ENCODE measurements at regions not wholly inside any gene's neighbourhood (a gene's known extent, or its start where the extent isn't known, plus 50 kb on each side); places are given as distances from the start of the nearest gene placed in this dataset.
A peak's percentile ranks its signal among the peaks of the same experiment; 100 is the strongest.

- peaks cover under 1% of the 10 kb centered on the region; the same call in 1 of the 2 replicates for H3K27me3 ChIP-seq (ENCODE audit: control insufficient read depth, insufficient read depth, low read length)
- POLR2A ChIA-PET (ENCODE audit: unreplicated experiment), result no interaction called here
- peak overlapping the region; percentile 33; the same call in 1 of the 2 replicates for H2AK5ac ChIP-seq (ENCODE audit: low read depth, low read length)
- intact Hi-C loops (cut with micrococcal nuclease), result no loop called here
- CTCF ChIA-PET, result interaction anchor here (0.7 to 1.6 kb wide), 2 partner anchors 116 to 311 kb away, joined by 4 read pairs; no protein-coding TSS in a partner anchor
- no peak overlapping the region for H3K14ac ChIP-seq (replicated peaks; ENCODE audit: low read depth, low read length)
- no peak overlapping the region for H3K56ac ChIP-seq (ENCODE audit: extremely low read depth, insufficient read depth, low read length)
- H3K9me1 ChIP-seq (ENCODE audit: insufficient read depth, low read length), result no peaks in the 10 kb centered on the region
- 50% methylated on average over 1 of the region's 4 CpGs; no CpG with 5 or more reads in 1 of the 2 experiments for WGBS, 2 experiments (ENCODE audit: extremely low coverage in 2 of 2, insufficient read length in 1 of 2)
- H3K23ac ChIP-seq (ENCODE audit: low read depth, low read length), result no peak overlapping the region
- no peak overlapping the region for H3K4ac ChIP-seq (ENCODE audit: low read depth, low read length)
- no peak overlapping the region for H2BK15ac ChIP-seq (ENCODE audit: low read depth, low read length)
- H3K4me3 ChIP-seq (ENCODE audit: insufficient read depth, low read depth, low read length), result no peak overlapping the region
- H3K79me1 ChIP-seq (ENCODE audit: low read depth in 1 of 2, low read length in 2 of 2), result no peaks in the 10 kb centered on the region
- in situ Hi-C loops (cut with MboI; ENCODE audit: low sequenced_read_pairs), result no loop called here
- TF ChIP-seq ELK1 (IDR thresholded peaks at IDR 0.05; ENCODE audit: borderline replicate concordance, low read depth, low read length), result no peak
- TF ChIP-seq USF2 (IDR thresholded peaks at IDR 0.05; ENCODE audit: low read depth, low read length), result no peak
- no peak for TF ChIP-seq SMC3 (IDR thresholded peaks at IDR 0.05; ENCODE audit: low read depth, low read length)
- TF ChIP-seq BHLHE40 (IDR thresholded peaks at IDR 0.05; ENCODE audit: low read depth, low read length), result no peak
- no peak for TF ChIP-seq POLR2A (IDR thresholded peaks at IDR 0.05; ENCODE audit: low read depth, low read length)
- TF ChIP-seq NFE2L2 (IDR thresholded peaks at IDR 0.05; ENCODE audit: low read depth, low read length), result no peak
- TF ChIP-seq RAD21 (IDR thresholded peaks at IDR 0.05; ENCODE audit: low read length), result no peak
- no peak for TF ChIP-seq CTCF (conservative IDR thresholded peaks at IDR 0.05; ENCODE audit: low read depth, low read length)
- no peak overlapping the region; a peak in 1 of 4 replicates for H4K8ac ChIP-seq (ENCODE audit: low read depth in 2 of 2, low read length in 2 of 2)
- no TSS peak for BruUV-seq (replicated peaks)
- H4K20me1 ChIP-seq (ENCODE audit: insufficient read depth, low read length), result no peaks in the 10 kb centered on the region
- peak overlapping the region; percentile 52 for H2AFZ ChIP-seq (replicated peaks; ENCODE audit: low read length, poor library complexity)
- no peak for ATAC-seq (ENCODE audit: low read depth)
- H3K9me3 ChIP-seq (ENCODE audit: control insufficient read depth, insufficient read depth, low read length), result no peaks in the 10 kb centered on the region
- H3K9ac ChIP-seq (ENCODE audit: low read depth, low read length), result no peak overlapping the region
- H3K4me2 ChIP-seq (ENCODE audit: low read depth, low read length), result no peak overlapping the region
- H2AK9ac ChIP-seq (replicated peaks; ENCODE audit: low read depth, low read length, poor library complexity), result no peak overlapping the region
- H4K5ac ChIP-seq (ENCODE audit: low read depth, low read length), result no peak overlapping the region
- no peak overlapping the region for H3K18ac ChIP-seq (ENCODE audit: low read depth, low read length)
- dilution Hi-C loops (cut with HindIII; ENCODE audit: low sequenced_read_pairs, unreplicated experiment), result no loop called here
- no peak overlapping the region for H2BK5ac ChIP-seq (ENCODE audit: low read depth, low read length, poor library complexity, severe bottlenecking)
- no peak overlapping the region for H3K27ac ChIP-seq (ENCODE audit: insufficient read depth, low read length)
- no peaks in the 10 kb centered on the region; the same call in 1 of the 2 replicates for H3K4me1 ChIP-seq (ENCODE audit: control insufficient read depth, insufficient read depth, low read length)
- no peak overlapping the region for H2BK20ac ChIP-seq (ENCODE audit: low read depth, low read length)
- no peak overlapping the region for H4K91ac ChIP-seq (ENCODE audit: insufficient read depth, low read depth, low read length)
- H2BK120ac ChIP-seq (ENCODE audit: low read depth, low read length), result no peak overlapping the region
- no peak for DNase-seq
- H3K36me3 ChIP-seq (ENCODE audit: control insufficient read depth, insufficient read depth, low read length), result no peaks in the 10 kb centered on the region
Observed at GRCh38 chr2:64762301-64762997, 108.7 kb upstream of the SERTAD2 start.

Data from IMR-90 (cell line).